Endothelial cell of umbilical vein (primary cell): ENCODE measurements at regions not wholly inside any gene's neighbourhood (a gene's known extent, or its start where the extent isn't known, plus 50 kb on each side); places are given as distances from the start of the nearest gene placed in this dataset.

Experiments used
- BruUV-seq: library from RNA; stranded (reverse); fragments of 400-500 nt; replicated peaks from 2 replicates; lab custom pipeline; 2021; lab: Mats Ljungman, UMichigan
- CTCF ChIA-PET: fragments of 300-600, 350-600 bp; sonication (Branson Sonifier 250); formaldehyde crosslinking; loops from one replicate; lab custom pipeline; 2021; ENCODE audit warnings: antibody characterized with exemption, inconsistent platforms; lab: Charles Lee
- POLR2A ChIA-PET: fragments of 300-600, 350-600 bp; sonication (Branson Sonifier 250); formaldehyde crosslinking; loops from one replicate; lab custom pipeline; 2021; ENCODE audit warnings: antibody characterized with exemption, inconsistent platforms; lab: Charles Lee
- DNase-seq: peaks from one replicate; pipeline ENCODE4 v3.0.0-alpha.2; 2011; ENCODE audit warnings: low read depth, low spot score
- FAIRE-seq: peaks from 2 replicates; lab custom pipeline; 2011; peaks lifted over from hg19 to GRCh38; lab: Jason Lieb, UNC
- H2AFZ ChIP-seq: 2 replicates; pipeline ENCODE4 v1.6.0; 2012; ENCODE audit warnings: low read depth, low read length, control low read depth, inconsistent platforms
- H3K27ac ChIP-seq: 2 replicates; pipeline ENCODE4 v1.5.1; 2011; ENCODE audit warnings: low read depth, mild to moderate bottlenecking, control low read depth, low read length, moderate library complexity; ENCODE audit not compliant: insufficient read depth
- H3K27me3 ChIP-seq, 2 experiments: 2 replicates each; pipeline versions ENCODE4 v1.6.0 to v1.6.1; 2011; ENCODE audit warnings: low read length in 2 of 2, mixed read lengths in 1 of 2; ENCODE audit not compliant: control insufficient read depth in 2 of 2, insufficient read depth in 2 of 2
- H3K36me3 ChIP-seq, 2 experiments: 2 replicates in 1 of 2; 3 replicates in 1 of 2; pipeline ENCODE4 v1.5.1; 2011; ENCODE audit warnings: low read length in 2 of 2, mild to moderate bottlenecking in 1 of 2, moderate library complexity in 1 of 2; ENCODE audit not compliant: control insufficient read depth in 2 of 2, insufficient read depth in 2 of 2; ENCODE audit errors: extremely low read depth in 1 of 2
- H3K4me1 ChIP-seq: 3 replicates; pipeline ENCODE4 v1.5.1; 2011; ENCODE audit warnings: mild to moderate bottlenecking, low read length; ENCODE audit not compliant: control insufficient read depth, insufficient read depth; ENCODE audit errors: extremely low read depth
- H3K4me2 ChIP-seq: 2 replicates; pipeline ENCODE4 v1.6.1; 2011; ENCODE audit warnings: low read length, control low read depth, mixed read lengths; ENCODE audit not compliant: insufficient read depth
- H3K4me3 ChIP-seq, 3 experiments: fragments of 200-600 bp in 1 of 3; sonication (generic), shearing (Covaris generic) in 1 of 3; replicated peaks in 1 of 3; 2 replicates each; pipeline ENCODE4 v1.5.1; 2011 to 2016; ENCODE audit warnings: control low read depth in 3 of 3, low read length in 3 of 3, mild to moderate bottlenecking in 2 of 3, inconsistent platforms in 1 of 3, low read depth in 1 of 3, moderate library complexity in 1 of 3; ENCODE audit not compliant: insufficient read depth in 1 of 3
- H3K79me2 ChIP-seq: 2 replicates; pipeline ENCODE4 v1.6.0; 2012; ENCODE audit warnings: low read length, inconsistent platforms; ENCODE audit not compliant: control insufficient read depth, insufficient read depth
- H3K9ac ChIP-seq: replicated peaks from 2 replicates; pipeline ENCODE3; 2011; ENCODE audit warnings: low read length, control low read depth; ENCODE audit not compliant: insufficient read depth; ENCODE audit errors: extremely low read depth
- H3K9me1 ChIP-seq: replicated peaks from 3 replicates; pipeline ENCODE4 v1.6.0; 2011; ENCODE audit warnings: mild to moderate bottlenecking, low read length; ENCODE audit not compliant: control insufficient read depth, insufficient read depth; ENCODE audit errors: extremely low read depth
- H3K9me3 ChIP-seq: replicated peaks from 2 replicates; pipeline ENCODE4 v1.5.1; 2012; ENCODE audit warnings: low read length, inconsistent platforms; ENCODE audit not compliant: control insufficient read depth, insufficient read depth
- H4K20me1 ChIP-seq: replicated peaks from 2 replicates; pipeline ENCODE3; 2011; ENCODE audit warnings: mild to moderate bottlenecking, low read length; ENCODE audit not compliant: control insufficient read depth, insufficient read depth; ENCODE audit errors: extremely low read depth
- EZH2 ChIP-seq: IDR thresholded peaks from 2 replicates; pipeline ENCODE4 v1.6.1; 2012; ENCODE audit warnings: borderline replicate concordance, low read depth, mild to moderate bottlenecking, moderate library complexity, low read length, inconsistent platforms; ENCODE audit not compliant: severe bottlenecking
- FOS ChIP-seq: IDR thresholded peaks from 2 replicates; pipeline ENCODE4 v1.6.1; 2011; ENCODE audit warnings: mild to moderate bottlenecking, low read length, moderate library complexity, borderline replicate concordance; ENCODE audit not compliant: insufficient read depth
- GATA2 ChIP-seq: IDR thresholded peaks from 2 replicates; pipeline ENCODE4 v1.7.0; 2011; ENCODE audit warnings: low read depth, mild to moderate bottlenecking, moderate library complexity, mixed read lengths, low read length; ENCODE audit not compliant: insufficient read length, insufficient read depth
- JUN ChIP-seq: IDR thresholded peaks from 2 replicates; pipeline ENCODE4 v1.6.1; 2011; ENCODE audit warnings: borderline replicate concordance, low read depth; ENCODE audit not compliant: insufficient read length, insufficient read depth
- MAX ChIP-seq: IDR thresholded peaks from 2 replicates; pipeline ENCODE4 v1.6.1; 2011; ENCODE audit not compliant: insufficient read depth, insufficient read length
- MYC ChIP-seq: IDR thresholded peaks from one replicate; pipeline ENCODE4 v1.6.1; 2011; ENCODE audit warnings: mild to moderate bottlenecking, low read depth, low read length
- POLR2AphosphoS5 ChIP-seq: IDR thresholded peaks from 2 replicates; pipeline ENCODE4 v1.6.1; 2012; ENCODE audit warnings: low read depth, mild to moderate bottlenecking, control low read depth, low read length, moderate library complexity; ENCODE audit not compliant: insufficient read depth
- dilution Hi-C: fragments of 300-500 bp; cut with MboI; formaldehyde crosslinking; loops from one replicate; pipeline ENCODE4 v1.15.0; 2019; ENCODE audit warnings: low sequenced_read_pairs; ENCODE audit not compliant: extremely low pct_ligation_motif_present
- intact Hi-C: fragments of 100-400 bp; cut with micrococcal nuclease; formaldehyde crosslinking; loops from one replicate; pipeline ENCODE4 v1.10.0; 2022
- TF ChIP-seq, protein P1 (sequence below), 2 donors: IDR thresholded peaks; 1 replicate in 1 of 2; 2 replicates in 1 of 2; pipeline ENCODE4 v1.5.1; 2011; ENCODE audit warnings: low read length in 2 of 2, mild to moderate bottlenecking in 2 of 2, moderate library complexity in 2 of 2, control low read depth in 1 of 2, inconsistent platforms in 1 of 2, low read depth in 1 of 2; ENCODE audit not compliant: insufficient read depth in 1 of 2; ENCODE audit errors: extremely low read depth in 1 of 2

GRCh38 chr14:65864549-65864948 lies 452.0 kb downstream of the FUT8 start:
- H3K4me1 ChIP-seq, result no peaks in the 10 kb centered on the region
- H4K20me1 ChIP-seq, result no peaks in the 10 kb centered on the region
- dilution Hi-C loops (no loop called here), intact Hi-C loops (no loop called here)
- no peak overlapping the region for H2AFZ ChIP-seq
- no peaks in the 10 kb centered on the region for H3K9me1 ChIP-seq
- BruUV-seq, result no TSS peak
- H3K27me3 ChIP-seq, result no peaks in the 10 kb centered on the region
- DNase-seq, result no peak
- no peak overlapping the region for H3K4me2 ChIP-seq
- TF ChIP-seq MYC (no peak), GATA2 (no peak), FOS (no peak), POLR2AphosphoS5 (no peak), EZH2 (no peak)
- ChIA-PET CTCF (interaction anchor here (0.8 kb wide), 1 partner anchor 32 kb away, joined by 3 read pairs; no protein-coding TSS in a partner anchor), POLR2A (no interaction called here)
- no peak overlapping the region for H3K27ac ChIP-seq
- no peaks in the 10 kb centered on the region for H3K36me3 ChIP-seq
- no peaks in the 10 kb centered on the region for H3K79me2 ChIP-seq
- no peaks in the 10 kb centered on the region for H3K9me3 ChIP-seq
- no peak overlapping the region for H3K9ac ChIP-seq
- no peak for FAIRE-seq
- H3K4me3 ChIP-seq, result no peak overlapping the region

DNA sequence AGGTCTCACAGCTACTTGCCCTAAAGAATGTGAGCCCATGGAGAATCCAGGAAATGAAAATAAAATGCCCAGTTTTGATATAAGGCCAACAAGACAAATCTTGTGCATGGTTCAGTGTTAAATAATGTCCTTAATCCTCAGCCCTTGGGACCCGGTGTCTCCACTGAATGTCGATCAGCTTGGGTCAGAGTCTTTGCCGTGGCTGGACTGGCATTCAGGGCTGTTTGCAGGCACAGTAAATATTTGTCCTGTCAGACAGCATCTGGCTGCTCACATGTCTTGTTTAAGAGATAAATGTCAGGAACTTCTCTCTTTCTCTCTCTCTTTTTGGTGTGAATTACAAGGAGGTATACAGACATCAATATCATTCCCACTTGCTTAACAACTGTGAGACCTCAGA lies 452.5 kb downstream of the FUT8 start:
- Histone ChIP-seq H4K20me1 (no peaks in the 10 kb centered on the region), H3K4me3 (no peak overlapping the region), H3K9me1 (no peaks in the 10 kb centered on the region), H3K36me3 (no peaks in the 10 kb centered on the region), H3K79me2 (no peaks in the 10 kb centered on the region), H3K4me1 (no peaks in the 10 kb centered on the region), H3K9me3 (no peaks in the 10 kb centered on the region), H3K27me3 (no peaks in the 10 kb centered on the region), H3K27ac (no peak overlapping the region), H3K4me2 (no peak overlapping the region), H2AFZ (no peak overlapping the region), H3K9ac (no peak overlapping the region)
- no peak for TF ChIP-seq EZH2
- TF ChIP-seq POLR2AphosphoS5, result no peak
- TF ChIP-seq FOS, result no peak
- no peak for TF ChIP-seq GATA2
- no peak for TF ChIP-seq MYC
- TF ChIP-seq, protein P1, sequence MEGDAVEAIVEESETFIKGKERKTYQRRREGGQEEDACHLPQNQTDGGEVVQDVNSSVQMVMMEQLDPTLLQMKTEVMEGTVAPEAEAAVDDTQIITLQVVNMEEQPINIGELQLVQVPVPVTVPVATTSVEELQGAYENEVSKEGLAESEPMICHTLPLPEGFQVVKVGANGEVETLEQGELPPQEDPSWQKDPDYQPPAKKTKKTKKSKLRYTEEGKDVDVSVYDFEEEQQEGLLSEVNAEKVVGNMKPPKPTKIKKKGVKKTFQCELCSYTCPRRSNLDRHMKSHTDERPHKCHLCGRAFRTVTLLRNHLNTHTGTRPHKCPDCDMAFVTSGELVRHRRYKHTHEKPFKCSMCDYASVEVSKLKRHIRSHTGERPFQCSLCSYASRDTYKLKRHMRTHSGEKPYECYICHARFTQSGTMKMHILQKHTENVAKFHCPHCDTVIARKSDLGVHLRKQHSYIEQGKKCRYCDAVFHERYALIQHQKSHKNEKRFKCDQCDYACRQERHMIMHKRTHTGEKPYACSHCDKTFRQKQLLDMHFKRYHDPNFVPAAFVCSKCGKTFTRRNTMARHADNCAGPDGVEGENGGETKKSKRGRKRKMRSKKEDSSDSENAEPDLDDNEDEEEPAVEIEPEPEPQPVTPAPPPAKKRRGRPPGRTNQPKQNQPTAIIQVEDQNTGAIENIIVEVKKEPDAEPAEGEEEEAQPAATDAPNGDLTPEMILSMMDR (IDR thresholded peaks at IDR 0.05; ENCODE audit: extremely low read depth in 1 of 2, insufficient read depth in 1 of 2, low read depth in 1 of 2, low read length in 2 of 2), result no peak
- no peak for TF ChIP-seq MAX
- no peak for TF ChIP-seq JUN
- DNase-seq (no peak), FAIRE-seq (no peak)
- dilution Hi-C loops (no loop called here), intact Hi-C loops (no loop called here)
- POLR2A ChIA-PET, result no interaction called here
- CTCF ChIA-PET, result interaction anchor here (0.8 kb wide), 1 partner anchor 32 kb away, joined by 3 read pairs; no protein-coding TSS in a partner anchor
- BruUV-seq, result no TSS peak
